Activated naive CD8-positive, alpha-beta T cell treated with anti-CD3 and anti-CD28 coated beads for 36 hours (primary cell): ENCODE measurements at regions not wholly inside any gene's neighbourhood (a gene's known extent, or its start where the extent isn't known, plus 50 kb on each side); places are given as distances from the start of the nearest gene placed in this dataset.
"Not testable (repeated sequence)": the region's sequence is repeated elsewhere in the genome, so short reads cannot be mapped to it uniquely, and the experiment has no call there.

Experiments
- DNase-seq: peaks from one replicate; pipeline ENCODE4 v3.0.0; 2021
- H3K27ac Mint-ChIP-seq: one replicate; pipeline ENCODE4 v1.8.0; 2022; ENCODE audit warnings: mild to moderate bottlenecking, moderate library complexity, mixed read lengths
- H3K27me3 Mint-ChIP-seq: one replicate; pipeline ENCODE4 v1.8.0; 2022; ENCODE audit warnings: mild to moderate bottlenecking, mixed read lengths
- H3K36me3 Mint-ChIP-seq: one replicate; pipeline ENCODE4 v1.8.0; 2021; ENCODE audit warnings: mild to moderate bottlenecking, mixed read lengths
- H3K4me1 Mint-ChIP-seq: one replicate; pipeline ENCODE4 v1.8.0; 2021; ENCODE audit warnings: mixed read lengths
- H3K4me3 Mint-ChIP-seq: one replicate; pipeline ENCODE4 v1.8.0; 2022; ENCODE audit warnings: mild to moderate bottlenecking, moderate library complexity, mixed read lengths
- H3K9me3 Mint-ChIP-seq: one replicate; pipeline ENCODE4 v1.8.0; 2022; ENCODE audit warnings: mixed read lengths

GRCh38 chr2:56540467-56540866 lies 356.7 kb downstream of the CCDC85A start:
- Mint-ChIP-seq H3K27me3 (no peaks in the 10 kb centered on the region), H3K27ac (no peak overlapping the region), H3K36me3 (no peaks in the 10 kb centered on the region), H3K4me1 (no peaks in the 10 kb centered on the region), H3K4me3 (no peak overlapping the region), H3K9me3 (peaks cover 2% of the 10 kb centered on the region)
- no peak for DNase-seq

- no peak overlapping the region for H3K4me3 Mint-ChIP-seq
- peaks cover 2% of the 10 kb centered on the region for H3K9me3 Mint-ChIP-seq
- no peak overlapping the region for H3K27ac Mint-ChIP-seq
- no peaks in the 10 kb centered on the region for H3K27me3 Mint-ChIP-seq
- H3K36me3 Mint-ChIP-seq, result no peaks in the 10 kb centered on the region
- DNase-seq, result no peak
- no peaks in the 10 kb centered on the region for H3K4me1 Mint-ChIP-seq
Measured at GRCh38 chr2:56540916-56541315, 357.1 kb downstream of the CCDC85A start.

- Mint-ChIP-seq H3K27me3 (no peaks in the 10 kb centered on the region), H3K9me3 (peaks cover 2% of the 10 kb centered on the region), H3K36me3 (no peaks in the 10 kb centered on the region), H3K27ac (no peak overlapping the region), H3K4me1 (no peaks in the 10 kb centered on the region), H3K4me3 (no peak overlapping the region)
- DNase-seq, result no peak
Measured at GRCh38 chr2:56542213-56542612, 358.4 kb downstream of the CCDC85A start.

- no peaks in the 10 kb centered on the region for H3K27me3 Mint-ChIP-seq
- H3K9me3 Mint-ChIP-seq, result peaks cover 2% of the 10 kb centered on the region
- H3K4me1 Mint-ChIP-seq, result no peaks in the 10 kb centered on the region
- no peak for DNase-seq
- no peaks in the 10 kb centered on the region for H3K36me3 Mint-ChIP-seq
- H3K27ac Mint-ChIP-seq, result no peak overlapping the region
- H3K4me3 Mint-ChIP-seq, result no peak overlapping the region
Measured at GRCh38 chr2:56565143-56565542, 381.4 kb downstream of the CCDC85A start.

- no peak overlapping the region for H3K4me3 Mint-ChIP-seq
- H3K36me3 Mint-ChIP-seq, result no peaks in the 10 kb centered on the region
- no peaks in the 10 kb centered on the region for H3K9me3 Mint-ChIP-seq
- no peak overlapping the region for H3K27ac Mint-ChIP-seq
- no peaks in the 10 kb centered on the region for H3K27me3 Mint-ChIP-seq
- H3K4me1 Mint-ChIP-seq, result no peaks in the 10 kb centered on the region
- no peak for DNase-seq
Measured at GRCh38 chr2:56571074-56571473, 387.3 kb downstream of the CCDC85A start.

- no peaks in the 10 kb centered on the region for H3K27me3 Mint-ChIP-seq
- no peak overlapping the region for H3K4me3 Mint-ChIP-seq
- no peaks in the 10 kb centered on the region for H3K4me1 Mint-ChIP-seq
- H3K27ac Mint-ChIP-seq, result no peak overlapping the region
- peaks cover 8% of the 10 kb centered on the region for H3K9me3 Mint-ChIP-seq
- no peak for DNase-seq
- H3K36me3 Mint-ChIP-seq, result no peaks in the 10 kb centered on the region
Measured at GRCh38 chr2:56576001-56576400, 392.2 kb downstream of the CCDC85A start.

- Mint-ChIP-seq H3K4me3 (no peak overlapping the region), H3K27ac (no peak overlapping the region), H3K4me1 (no peaks in the 10 kb centered on the region), H3K9me3 (peaks cover 8% of the 10 kb centered on the region), H3K36me3 (no peaks in the 10 kb centered on the region), H3K27me3 (no peaks in the 10 kb centered on the region)
- DNase-seq, result no peak
Measured at GRCh38 chr2:56580242-56580641, 396.5 kb downstream of the CCDC85A start.

GRCh38 chr2:56582570-56582969 lies 398.8 kb downstream of the CCDC85A start:
- DNase-seq, result no peak
- H3K27me3 Mint-ChIP-seq, result no peaks in the 10 kb centered on the region
- no peaks in the 10 kb centered on the region for H3K4me1 Mint-ChIP-seq
- H3K36me3 Mint-ChIP-seq, result no peaks in the 10 kb centered on the region
- H3K9me3 Mint-ChIP-seq, result peaks cover 4% of the 10 kb centered on the region
- H3K4me3 Mint-ChIP-seq, result no peak overlapping the region
- H3K27ac Mint-ChIP-seq, result no peak overlapping the region

GRCh38 chr2:56583796-56584315 lies 400.1 kb downstream of the CCDC85A start:
- Mint-ChIP-seq H3K4me3 (no peak overlapping the region), H3K9me3 (peaks cover 4% of the 10 kb centered on the region), H3K36me3 (no peaks in the 10 kb centered on the region), H3K27ac (no peak overlapping the region), H3K4me1 (no peaks in the 10 kb centered on the region), H3K27me3 (no peaks in the 10 kb centered on the region)
- DNase-seq, result no peak

- DNase-seq, result no peak
- Mint-ChIP-seq H3K4me1 (no peaks in the 10 kb centered on the region), H3K4me3 (no peak overlapping the region), H3K27ac (no peak overlapping the region), H3K36me3 (no peaks in the 10 kb centered on the region), H3K27me3 (no peaks in the 10 kb centered on the region), H3K9me3 (no peaks in the 10 kb centered on the region)
Measured at GRCh38 chr2:56587456-56587855, 403.7 kb downstream of the CCDC85A start.

GRCh38 chr2:56589194-56589593 lies 405.4 kb downstream of the CCDC85A start:
- no peaks in the 10 kb centered on the region for H3K4me1 Mint-ChIP-seq
- no peaks in the 10 kb centered on the region for H3K27me3 Mint-ChIP-seq
- H3K4me3 Mint-ChIP-seq, result no peak overlapping the region

GRCh38 chr2:56589835-56590234 lies 406.0 kb downstream of the CCDC85A start:
- DNase-seq, result no peak
- Mint-ChIP-seq H3K4me1 (no peaks in the 10 kb centered on the region), H3K27me3 (no peaks in the 10 kb centered on the region), H3K36me3 (no peaks in the 10 kb centered on the region), H3K27ac (no peak overlapping the region), H3K9me3 (no peaks in the 10 kb centered on the region), H3K4me3 (no peak overlapping the region)

More at GRCh38 chr2:56589194-56589593, 405.4 kb downstream of the CCDC85A start:
- no peaks in the 10 kb centered on the region for H3K36me3 Mint-ChIP-seq
- DNase-seq, result no peak
- no peak overlapping the region for H3K27ac Mint-ChIP-seq
- H3K9me3 Mint-ChIP-seq, result no peaks in the 10 kb centered on the region

- Mint-ChIP-seq H3K36me3 (no peaks in the 10 kb centered on the region), H3K4me3 (no peak overlapping the region), H3K27ac (no peak overlapping the region), H3K27me3 (no peaks in the 10 kb centered on the region), H3K9me3 (no peaks in the 10 kb centered on the region), H3K4me1 (no peaks in the 10 kb centered on the region)
- DNase-seq, result no peak
Measured at GRCh38 chr2:56590611-56591010, 406.8 kb downstream of the CCDC85A start.

GRCh38 chr2:56606086-56606485 lies 422.3 kb downstream of the CCDC85A start:
- H3K9me3 Mint-ChIP-seq, result peaks cover 10% of the 10 kb centered on the region

GRCh38 chr2:56613254-56613653 lies 429.5 kb downstream of the CCDC85A start:
- no peaks in the 10 kb centered on the region for H3K36me3 Mint-ChIP-seq
- no peaks in the 10 kb centered on the region for H3K27me3 Mint-ChIP-seq
- H3K27ac Mint-ChIP-seq, result no peak overlapping the region
- no peak overlapping the region for H3K4me3 Mint-ChIP-seq
- DNase-seq, result no peak
- H3K4me1 Mint-ChIP-seq, result no peaks in the 10 kb centered on the region
- H3K9me3 Mint-ChIP-seq, result no peaks in the 10 kb centered on the region

More at GRCh38 chr2:56606086-56606485, 422.3 kb downstream of the CCDC85A start:
- not testable (repeated sequence) for H3K27me3 Mint-ChIP-seq, H3K27ac Mint-ChIP-seq, H3K4me1 Mint-ChIP-seq, H3K4me3 Mint-ChIP-seq, H3K36me3 Mint-ChIP-seq, DNase-seq

- Mint-ChIP-seq H3K36me3 (no peaks in the 10 kb centered on the region), H3K4me3 (no peak overlapping the region), H3K27ac (no peak overlapping the region)
Measured at GRCh38 chr2:56613920-56614319, 430.1 kb downstream of the CCDC85A start.

GRCh38 chr2:56615760-56616159 lies 432.0 kb downstream of the CCDC85A start:
- H3K9me3 Mint-ChIP-seq, result peaks cover 2% of the 10 kb centered on the region
- DNase-seq, result no peak
- no peaks in the 10 kb centered on the region for H3K4me1 Mint-ChIP-seq
- H3K27me3 Mint-ChIP-seq, result no peaks in the 10 kb centered on the region
- no peak overlapping the region for H3K4me3 Mint-ChIP-seq
- H3K36me3 Mint-ChIP-seq, result no peaks in the 10 kb centered on the region
- no peak overlapping the region for H3K27ac Mint-ChIP-seq

More at GRCh38 chr2:56613920-56614319, 430.1 kb downstream of the CCDC85A start:
- Mint-ChIP-seq H3K9me3 (no peaks in the 10 kb centered on the region), H3K4me1 (no peaks in the 10 kb centered on the region), H3K27me3 (no peaks in the 10 kb centered on the region)
- DNase-seq, result no peak
